Bronchial epithelial cell (primary cell): ENCODE measurements at regions not wholly inside any gene's neighbourhood (a gene's known extent, or its start where the extent isn't known, plus 50 kb on each side); places are given as distances from the start of the nearest gene placed in this dataset.

ENCODE experiments used
- DNase-seq: peaks from one replicate; pipeline ENCODE4 v3.0.0-alpha.2; 2010; ENCODE audit warnings: low read depth
- FAIRE-seq: peaks from 2 replicates; lab custom pipeline; 2011; peaks lifted over from hg19 to GRCh38; lab: Jason Lieb, UNC
- H3K27me3 ChIP-seq: 2 replicates; pipeline ENCODE4 v1.5.1; 2011; ENCODE audit warnings: low read length; ENCODE audit not compliant: control insufficient read depth, insufficient read depth
- H3K36me3 ChIP-seq: 2 replicates; pipeline ENCODE4 v1.5.1; 2011; ENCODE audit warnings: low read length; ENCODE audit not compliant: control insufficient read depth, insufficient read depth
- H3K4me3 ChIP-seq: 2 replicates; pipeline ENCODE4 v1.5.1; 2011; ENCODE audit warnings: mild to moderate bottlenecking, low read depth, low read length, control low read depth
- CTCF ChIP-seq: IDR thresholded peaks from 2 replicates; pipeline ENCODE4 v1.5.1; 2011; ENCODE audit warnings: mild to moderate bottlenecking, moderate library complexity, low read length, control low read depth, inconsistent platforms; ENCODE audit not compliant: insufficient read depth, severe bottlenecking

- FAIRE-seq (no peak), DNase-seq (no peak)
- H3K4me3 ChIP-seq: no peak overlapping the region
- TF ChIP-seq CTCF: no peak
- peaks cover 1% of the 10 kb centered on the region for H3K27me3 ChIP-seq
- H3K36me3 ChIP-seq: no peaks in the 10 kb centered on the region
Observed at GRCh38 chr7:106781007-106781406, 84.1 kb upstream of the PIK3CG start.

DNA sequence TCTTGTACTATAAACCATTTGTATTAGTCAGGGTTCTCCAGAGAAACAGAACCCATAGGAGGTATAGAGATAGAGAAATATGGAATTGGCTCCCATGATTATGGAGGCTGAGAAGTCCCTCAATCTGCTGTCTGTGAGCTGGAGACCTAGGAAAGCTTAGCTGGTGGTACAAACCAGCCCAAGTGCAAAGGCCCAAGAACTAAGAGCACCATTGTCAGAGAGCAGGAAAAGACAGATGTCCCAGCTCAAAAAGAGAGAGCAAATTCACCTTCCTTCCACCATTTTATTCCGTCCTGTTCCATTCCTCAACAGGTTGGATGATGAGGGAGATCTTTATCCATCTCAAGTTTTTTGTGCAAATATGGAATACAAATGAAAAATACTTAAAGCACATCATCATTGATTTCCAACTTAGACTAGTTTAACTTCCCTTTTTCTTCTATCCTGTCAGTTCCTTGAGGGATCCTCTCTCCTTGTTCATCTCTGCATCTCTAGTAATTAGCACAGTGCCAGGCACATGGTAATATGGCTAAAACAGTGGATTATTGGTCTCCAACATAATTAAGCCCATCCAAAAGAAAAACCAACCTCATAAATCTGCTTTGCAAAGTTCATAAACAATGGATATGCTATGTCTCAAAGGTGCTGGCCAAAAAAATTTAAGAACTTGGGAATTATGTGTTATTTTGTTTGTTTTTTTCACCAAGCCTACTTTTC lies 83.1 kb upstream of the PIK3CG start:
- Histone ChIP-seq H3K36me3 (no peaks in the 10 kb centered on the region), H3K27me3 (peaks cover 1% of the 10 kb centered on the region), H3K4me3 (no peak overlapping the region)
- DNase-seq (no peak), FAIRE-seq (no peak)
- TF ChIP-seq CTCF: no peak

- Histone ChIP-seq H3K4me3 (no peak overlapping the region), H3K36me3 (no peaks in the 10 kb centered on the region), H3K27me3 (peaks cover 1% of the 10 kb centered on the region)
- DNase-seq (no peak), FAIRE-seq (no peak)
- no peak for TF ChIP-seq CTCF
Observed at GRCh38 chr7:106783286-106783685, 81.8 kb upstream of the PIK3CG start.

DNA sequence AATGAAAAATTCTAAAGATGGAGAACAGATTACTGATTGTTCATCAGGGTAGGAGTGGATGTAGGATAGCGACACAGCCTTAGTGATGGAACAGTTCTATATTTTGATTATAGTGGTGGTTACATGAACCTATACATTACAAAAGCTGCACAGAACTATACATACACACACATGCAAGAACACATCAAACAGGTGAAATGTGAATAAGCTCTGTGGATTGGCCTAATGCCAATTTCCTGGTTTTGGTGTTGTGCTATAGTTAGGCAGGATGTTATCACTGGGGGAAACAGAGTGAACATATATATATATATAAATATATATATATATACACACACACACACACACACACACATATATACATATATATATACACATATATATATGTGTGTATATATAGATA lies 76.4 kb upstream of the PIK3CG start:
- peaks cover 5% of the 10 kb centered on the region for H3K27me3 ChIP-seq
- TF ChIP-seq CTCF: no peak
- DNase-seq (peak; percentile 30), FAIRE-seq (no peak)
- H3K36me3 ChIP-seq: no peaks in the 10 kb centered on the region
- no peak overlapping the region for H3K4me3 ChIP-seq

- no peak for DNase-seq
- no peak for FAIRE-seq
- TF ChIP-seq CTCF: no peak
- H3K4me3 ChIP-seq: no peak overlapping the region
- H3K27me3 ChIP-seq: peaks cover 3% of the 10 kb centered on the region
- no peaks in the 10 kb centered on the region for H3K36me3 ChIP-seq
Observed at GRCh38 chr7:106791526-106791925, 73.6 kb upstream of the PIK3CG start.

- no peak for TF ChIP-seq CTCF
Observed at GRCh38 chr7:106792233-106792926, 72.7 kb upstream of the PIK3CG start.

More at GRCh38 chr7:106792233-106792926, 72.7 kb upstream of the PIK3CG start:
- DNase-seq: no peak
- H3K36me3 ChIP-seq: no peaks in the 10 kb centered on the region
- no peak for FAIRE-seq
- no peak overlapping the region for H3K4me3 ChIP-seq
- H3K27me3 ChIP-seq: peaks cover 3% of the 10 kb centered on the region
